Lower leg skin (tissue), 4 donors: ENCODE measurements at regions not wholly inside any gene's neighbourhood (a gene's known extent, or its start where the extent isn't known, plus 50 kb on each side); places are given as distances from the start of the nearest gene placed in this dataset.
A peak's percentile ranks its signal among the peaks of the same experiment; 100 is the strongest.

Source experiments
- DNase-seq, 2 donors: peaks; one replicate each; pipeline ENCODE4 v3.0.0-alpha.2; 2019; ENCODE audit warnings: low spot score in 2 of 2
- H3K4me3 ChIP-seq: fragments of 200-600 bp; sonication (generic); 2 replicates; pipeline ENCODE4 v1.5.1; 2017; ENCODE audit warnings: mild to moderate bottlenecking, low read depth; ENCODE audit not compliant: poor library complexity, severe bottlenecking
- POLR2A ChIP-seq, 2 donors: fragments of 450-650 bp; IDR thresholded peaks; one replicate each; pipeline ENCODE4 v1.6.1; 2016 to 2017; ENCODE audit warnings: antibody characterized with exemption in 2 of 2, mild to moderate bottlenecking in 1 of 2, moderate library complexity in 1 of 2
- WGBS, 2 donors: methylation state at CpG; one replicate each; pipeline ENCODE4 v1.1.5; 2018; 5-methylcytosine and 5-hydroxymethylcytosine counted together
- intact Hi-C: fragments of 100-400 bp; cut with DNase I; formaldehyde crosslinking; loops from one replicate; pipeline ENCODE4 v1.15.0; 2023; ENCODE audit warnings: low total_unique reads
- TF ChIP-seq, protein P1 (sequence below), 3 donors: fragments of 450-650 bp; IDR thresholded peaks; one replicate each; pipeline ENCODE4 v1.5.1; 2016; ENCODE audit warnings: antibody characterized with exemption in 3 of 3, mild to moderate bottlenecking in 3 of 3, moderate library complexity in 2 of 3

DNA sequence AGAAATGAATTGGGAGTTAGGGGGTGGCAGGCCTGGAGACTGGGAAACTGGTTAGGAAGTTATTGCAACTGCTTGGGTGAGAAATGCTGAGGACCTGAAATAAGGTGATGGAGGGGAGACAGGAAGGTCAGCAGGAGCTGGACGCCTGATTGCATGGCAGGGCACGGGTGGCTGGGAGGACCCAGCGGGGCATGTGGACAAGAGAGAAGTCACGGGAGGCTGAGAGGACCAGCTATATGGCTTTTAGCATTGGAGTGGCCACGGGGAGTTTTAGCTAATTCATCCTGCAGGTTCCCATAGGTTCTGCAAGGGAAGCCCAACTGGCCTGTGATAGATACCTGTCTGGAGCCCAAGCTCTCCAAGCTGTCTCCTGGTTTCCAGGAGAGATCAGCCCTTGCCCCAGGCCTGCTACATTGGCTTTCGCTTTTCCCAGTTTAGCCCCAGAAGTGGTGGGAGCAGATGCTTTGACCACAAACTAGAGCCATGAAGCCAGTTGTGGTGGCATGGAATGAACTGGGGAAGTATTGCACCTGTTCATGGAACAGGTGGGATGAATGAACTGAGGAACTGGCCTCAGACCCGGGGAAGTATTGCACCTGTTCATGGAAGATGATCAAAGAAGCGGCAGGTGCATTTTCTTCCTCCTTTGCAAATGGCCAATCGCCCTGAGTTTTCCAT lies 93.6 kb upstream of the TAF1B start:
- 91 to 92% methylated on average over 9 of the region's 9 CpGs for WGBS, 2 donors
- no peak for TF ChIP-seq POLR2A (IDR thresholded peaks at IDR 0.05)
- TF ChIP-seq, protein P1, sequence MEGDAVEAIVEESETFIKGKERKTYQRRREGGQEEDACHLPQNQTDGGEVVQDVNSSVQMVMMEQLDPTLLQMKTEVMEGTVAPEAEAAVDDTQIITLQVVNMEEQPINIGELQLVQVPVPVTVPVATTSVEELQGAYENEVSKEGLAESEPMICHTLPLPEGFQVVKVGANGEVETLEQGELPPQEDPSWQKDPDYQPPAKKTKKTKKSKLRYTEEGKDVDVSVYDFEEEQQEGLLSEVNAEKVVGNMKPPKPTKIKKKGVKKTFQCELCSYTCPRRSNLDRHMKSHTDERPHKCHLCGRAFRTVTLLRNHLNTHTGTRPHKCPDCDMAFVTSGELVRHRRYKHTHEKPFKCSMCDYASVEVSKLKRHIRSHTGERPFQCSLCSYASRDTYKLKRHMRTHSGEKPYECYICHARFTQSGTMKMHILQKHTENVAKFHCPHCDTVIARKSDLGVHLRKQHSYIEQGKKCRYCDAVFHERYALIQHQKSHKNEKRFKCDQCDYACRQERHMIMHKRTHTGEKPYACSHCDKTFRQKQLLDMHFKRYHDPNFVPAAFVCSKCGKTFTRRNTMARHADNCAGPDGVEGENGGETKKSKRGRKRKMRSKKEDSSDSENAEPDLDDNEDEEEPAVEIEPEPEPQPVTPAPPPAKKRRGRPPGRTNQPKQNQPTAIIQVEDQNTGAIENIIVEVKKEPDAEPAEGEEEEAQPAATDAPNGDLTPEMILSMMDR (IDR thresholded peaks at IDR 0.05): no peak
- no peak for DNase-seq
- no peak overlapping the region for H3K4me3 ChIP-seq
- intact Hi-C loops: loop anchor here (5.0 to 10.0 kb wide), 2 partner anchors 195 to 1072 kb away; partner anchors contain the start of gene ADAM17

DNA sequence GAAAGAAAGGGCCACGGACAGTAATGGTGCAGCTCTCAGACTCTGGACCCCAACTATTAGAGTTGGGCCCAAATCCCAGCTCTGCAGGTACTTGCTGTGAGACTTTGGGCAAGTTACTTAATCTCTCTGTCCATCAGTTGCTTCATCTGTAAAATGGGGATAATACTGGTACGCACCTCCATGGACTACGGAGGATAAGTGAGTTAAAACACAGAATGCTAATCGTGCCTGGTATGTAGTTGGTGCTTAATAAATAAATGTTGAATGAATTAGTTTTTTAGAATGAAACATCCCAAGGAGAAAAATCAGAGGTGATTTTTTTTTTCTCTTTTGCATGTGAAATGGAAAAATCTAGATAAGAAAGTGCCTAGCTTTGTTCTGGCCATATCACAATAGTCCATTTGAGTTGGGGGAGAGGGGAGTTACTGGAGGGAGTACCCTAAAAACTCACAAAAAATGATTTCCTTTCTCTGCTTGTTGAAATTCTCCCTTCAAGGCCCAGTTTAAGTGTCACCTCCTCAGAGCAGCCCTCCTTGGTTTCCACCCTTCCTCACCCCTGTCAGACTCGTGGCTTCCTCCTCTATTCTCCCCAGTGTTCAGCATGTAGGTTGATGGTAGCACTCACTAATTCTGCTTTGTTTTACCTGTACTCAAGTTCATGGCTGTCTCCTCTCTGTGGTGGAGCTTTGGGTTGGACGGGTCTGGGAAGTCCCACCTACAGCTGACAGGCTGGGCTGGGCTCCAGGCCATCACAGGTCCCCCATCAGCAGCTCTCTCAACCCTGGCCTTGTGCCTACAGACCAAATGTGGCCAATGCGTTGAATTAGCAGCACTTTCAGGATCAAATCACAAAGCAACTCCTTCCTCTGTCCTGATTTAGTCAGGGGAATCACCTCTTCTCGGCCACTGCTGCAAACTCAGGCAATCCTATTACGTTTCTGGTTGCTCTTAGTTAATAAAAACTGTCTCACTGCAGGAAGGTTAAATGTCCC lies 92.8 kb upstream of the TAF1B start:
- no peak for DNase-seq
- intact Hi-C loops: loop anchor here (5.0 to 10.0 kb wide), 2 partner anchors 196 to 1073 kb away; partner anchors contain the start of gene ADAM17
- no peak for TF ChIP-seq POLR2A (IDR thresholded peaks at IDR 0.05)
- TF ChIP-seq, protein P1 (IDR thresholded peaks at IDR 0.05): no peak
- 82 to 84% methylated on average over 9 of the region's 9 CpGs for WGBS, 2 donors
- H3K4me3 ChIP-seq: no peak overlapping the region

DNA sequence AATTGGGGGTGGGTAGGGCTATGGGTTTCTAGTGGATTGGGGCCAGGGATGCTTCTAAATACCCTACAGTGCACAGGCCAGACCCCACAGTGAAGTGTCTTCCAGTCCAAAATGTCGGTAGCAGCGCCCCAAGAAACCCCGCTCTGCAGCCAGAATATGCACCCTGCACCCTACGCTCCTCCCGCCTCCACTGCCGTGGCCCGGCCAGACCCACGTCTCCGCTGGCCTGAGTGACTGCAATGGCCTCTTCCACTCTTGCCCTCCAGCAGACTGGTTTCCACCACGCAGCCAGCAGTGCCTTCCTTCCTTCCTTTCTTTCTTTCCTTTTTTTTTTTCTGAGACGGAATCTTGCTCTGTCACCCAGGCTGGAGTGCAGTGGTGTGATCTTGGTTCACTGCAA lies 91.4 kb upstream of the TAF1B start:
- no peak for TF ChIP-seq POLR2A (IDR thresholded peaks at IDR 0.05)
- TF ChIP-seq, protein P1 (IDR thresholded peaks at IDR 0.05): no peak
- no peak for DNase-seq
- WGBS, 2 donors: 93 to 94% methylated on average over 11 of the region's 11 CpGs
- no peak overlapping the region for H3K4me3 ChIP-seq
- intact Hi-C loops: loop anchor here (5.0 to 10.0 kb wide), 2 partner anchors 197 to 1075 kb away; partner anchors contain the start of gene ADAM17

DNA sequence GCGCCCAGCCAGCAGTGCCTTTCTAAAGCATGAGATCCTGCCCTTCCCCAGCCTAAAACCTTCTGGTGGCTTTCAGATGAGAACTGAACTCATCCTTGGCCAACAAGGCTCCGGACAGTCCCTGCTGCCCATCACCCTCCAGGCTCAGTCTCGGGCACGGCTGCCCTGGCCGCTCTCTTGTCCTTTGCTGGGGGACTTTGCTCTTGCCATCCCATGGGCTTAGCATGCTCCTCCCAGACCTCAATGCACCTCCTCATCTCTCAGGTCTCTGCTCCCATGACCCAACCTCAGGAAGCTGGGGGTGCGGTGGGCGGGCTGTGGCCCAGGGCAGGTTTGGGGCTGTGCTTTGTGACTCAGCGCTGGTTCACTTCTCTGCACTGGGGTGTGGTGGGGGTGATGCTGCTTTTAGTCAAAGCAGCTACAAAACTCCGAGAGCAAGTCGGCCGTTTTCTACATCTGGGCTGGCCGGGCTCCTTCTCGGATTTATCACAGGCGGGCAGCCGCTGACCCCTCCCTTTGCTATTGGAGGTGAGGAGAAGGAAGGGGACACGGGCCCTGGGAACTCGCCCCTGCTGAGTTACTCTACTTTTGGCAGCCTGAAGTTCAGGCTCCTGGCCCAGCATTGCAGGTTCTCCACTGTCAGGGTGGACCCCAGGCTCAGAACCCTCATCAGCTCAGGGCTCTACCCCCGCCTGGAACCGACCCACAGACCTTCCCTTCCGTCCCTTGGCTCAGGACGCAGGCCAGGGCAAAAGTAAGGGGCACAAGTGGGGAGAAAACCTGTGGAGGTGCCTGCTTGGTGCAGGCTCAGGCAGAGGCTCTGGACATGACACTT lies 90.6 kb upstream of the TAF1B start:
- TF ChIP-seq, protein P1 (IDR thresholded peaks at IDR 0.05): no peak
- TF ChIP-seq POLR2A (IDR thresholded peaks at IDR 0.05): no peak
- DNase-seq: no peak
- intact Hi-C loops: loop anchor here (5.0 to 10.0 kb wide), 2 partner anchors 198 to 1075 kb away; partner anchors contain the start of gene ADAM17
- WGBS, 2 donors: 37 to 45% methylated on average over 16 to 21 of the region's 21 CpGs
- H3K4me3 ChIP-seq: no peak overlapping the region

DNA sequence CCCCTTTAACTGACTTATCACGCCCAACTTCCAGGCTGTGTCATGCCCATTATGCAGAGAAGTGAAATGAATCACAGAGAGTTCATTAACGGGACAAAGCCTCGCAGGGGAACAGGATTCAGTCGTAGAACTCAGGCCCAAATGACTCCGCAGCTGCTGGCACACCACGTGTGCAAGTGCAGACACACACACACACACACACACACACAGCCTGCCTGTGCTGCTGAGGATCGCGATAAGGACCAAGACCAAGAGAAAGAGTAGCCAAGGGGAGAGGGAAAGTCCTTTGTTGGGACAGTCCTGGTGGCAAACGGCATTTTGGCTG lies 90.0 kb upstream of the TAF1B start:
- DNase-seq: peak in 1 of 2 donors; percentile 66
- TF ChIP-seq, protein P1 (IDR thresholded peaks at IDR 0.05): no peak
- no peak for TF ChIP-seq POLR2A (IDR thresholded peaks at IDR 0.05)
- WGBS, 2 donors: 1 to 11% methylated on average over 9 of the region's 9 CpGs
- intact Hi-C loops: loop anchor here (5.0 to 10.0 kb wide), 2 partner anchors 198 to 1076 kb away; partner anchors contain the start of gene ADAM17
- H3K4me3 ChIP-seq: no peak overlapping the region
